ENCODE measurements at regions not wholly inside any gene's neighbourhood (a gene's known extent, or its start where the extent isn't known, plus 50 kb on each side); places are given as distances from the start of the nearest gene placed in this dataset.

- no peak for TF ChIP-seq CTCF (conservative IDR thresholded peaks at IDR 0.05)
- no peak for TF ChIP-seq EZH2 (IDR thresholded peaks at IDR 0.05; ENCODE audit: low read depth)
These were observed 90.4 kb upstream of the ROBO2 start for GRCh38 chr3:76949462-76949861.

All from PC-9 (cell line).